ENCODE measurements at regions not wholly inside any gene's neighbourhood (a gene's known extent, or its start where the extent isn't known, plus 50 kb on each side); places are given as distances from the start of the nearest gene placed in this dataset.

DNA sequence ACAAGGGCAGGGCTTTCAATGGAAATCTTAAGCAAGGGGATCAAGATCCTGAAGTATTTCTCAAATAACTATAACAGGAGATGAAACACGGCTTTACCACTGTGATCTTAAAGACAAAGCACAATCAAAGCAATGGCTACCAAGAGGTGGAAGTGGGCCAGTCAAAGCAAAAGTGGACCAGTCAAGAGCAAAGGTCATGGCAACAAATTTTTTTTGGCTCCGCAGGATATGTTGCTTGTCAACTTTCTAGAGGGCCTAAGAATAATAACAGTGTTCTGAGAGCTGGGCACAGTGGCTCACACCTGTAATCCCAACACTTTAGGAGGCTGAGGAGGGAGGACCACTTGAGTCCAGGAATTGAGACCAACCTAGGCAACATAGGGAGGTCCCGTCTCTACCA is 54.1 kb downstream of the ILRUN start:
- TF ChIP-seq CTCF (IDR thresholded peaks at IDR 0.05; ENCODE audit: low read length) (no peak), EZH2 (IDR thresholded peaks at IDR 0.05; ENCODE audit: borderline replicate concordance, low read length) (no peak)
